ENCODE measurements at regions not wholly inside any gene's neighbourhood (a gene's known extent, or its start where the extent isn't known, plus 50 kb on each side); places are given as distances from the start of the nearest gene placed in this dataset.

- Mint-ChIP-seq H3K9me3 (no peaks in the 10 kb centered on the region), H3K4me3 (no peak overlapping the region), H3K27ac (no peak overlapping the region), H3K27me3 (ENCODE audit: low read depth) (no peaks in the 10 kb centered on the region), H3K36me3 (ENCODE audit: insufficient read depth in 1 of 3, low read depth in 3 of 3) (no peaks in the 10 kb centered on the region), H3K4me1 (no peaks in the 10 kb centered on the region)
- Histone ChIP-seq H4K20me1 (ENCODE audit: control insufficient read depth, insufficient read depth, insufficient read length) (no peaks in the 10 kb centered on the region), H3K23me2 (ENCODE audit: insufficient read length, low read depth, low read length, poor library complexity, severe bottlenecking) (no peaks in the 10 kb centered on the region), H3K23ac (ENCODE audit: insufficient read length, low read depth, low read length) (no peak overlapping the region), H3K4me2 (ENCODE audit: insufficient read depth, insufficient read length, low read length) (no peak overlapping the region), H4K5ac (ENCODE audit: insufficient read length, low read depth, low read length) (no peak overlapping the region), H2BK20ac (ENCODE audit: low read depth, low read length, poor library complexity, severe bottlenecking) (no peak overlapping the region), H3K18ac (ENCODE audit: insufficient read length, low read depth, low read length) (no peak overlapping the region), H2AFZ (ENCODE audit: low read length) (no peak overlapping the region), H2BK5ac (ENCODE audit: insufficient read length, low read length) (no peak overlapping the region), H4K91ac (ENCODE audit: insufficient read length, low read depth, low read length) (no peak overlapping the region), H3K79me1 (ENCODE audit: insufficient read depth, low read depth, low read length, poor library complexity, severe bottlenecking) (no peaks in the 10 kb centered on the region), H3K14ac (ENCODE audit: insufficient read depth, low read length) (no peak overlapping the region), H3K9ac (ENCODE audit: extremely low read depth, insufficient read length, low read length) (no peak overlapping the region), H3K56ac (ENCODE audit: insufficient read length, low read depth, low read length) (no peak overlapping the region), H3K9me3 (ENCODE audit: control insufficient read depth, low read depth, low read length) (no peaks in the 10 kb centered on the region), H2AK5ac (ENCODE audit: insufficient read length, low read length) (no peak overlapping the region), H3K4me1 (ENCODE audit: insufficient read depth, low read length) (no peaks in the 10 kb centered on the region), H4K8ac (replicated peaks; ENCODE audit: insufficient read length, low read depth, low read length) (no peak overlapping the region), H2BK15ac (ENCODE audit: low read depth, low read length) (no peak overlapping the region), H3K4ac (ENCODE audit: low read depth, low read length) (no peak overlapping the region), H2BK12ac (ENCODE audit: insufficient read length, low read depth, low read length) (no peak overlapping the region), H3T11ph (ENCODE audit: low read length) (no peak overlapping the region), H2BK120ac (ENCODE audit: low read depth, low read length, poor library complexity, severe bottlenecking) (no peak overlapping the region), H3K27ac (ENCODE audit: insufficient read length, low read depth, low read length) (no peak overlapping the region), H3K79me2 (ENCODE audit: insufficient read depth, low read length) (no peaks in the 10 kb centered on the region), H3K27me3 (ENCODE audit: insufficient read depth, low read length) (no peaks in the 10 kb centered on the region)
- WGBS (ENCODE audit: extremely low coverage, insufficient read length, low lambda C conversion rate) = no CpG with 5 or more reads among the region's 4 CpGs
- DNase-seq = no peak
- TF ChIP-seq CTCF (conservative IDR thresholded peaks at IDR 0.05) = no peak
Measured at GRCh38 chr7:17242504-17242903, 55.9 kb upstream of the AHR start.
